GM21786 (cell line): ENCODE measurements at regions not wholly inside any gene's neighbourhood (a gene's known extent, or its start where the extent isn't known, plus 50 kb on each side); places are given as distances from the start of the nearest gene placed in this dataset.

Experiments
- ATAC-seq: cut with Tn5 transposase; IDR thresholded peaks from one replicate; pipeline ENCODE4 v1.9.1; 2021; ENCODE audit not compliant: unreplicated experiment

- no peak for ATAC-seq
These were observed 156.2 kb downstream of the MELK start for GRCh38 chr9:36728651-36729520.

- ATAC-seq = no peak
These were observed 157.2 kb downstream of the MELK start for GRCh38 chr9:36729906-36730305.

GRCh38 chr9:36730414-36730813, 157.7 kb downstream of the MELK start:
- no peak for ATAC-seq

- no peak for ATAC-seq
These were observed 158.6 kb downstream of the MELK start for GRCh38 chr9:36731068-36731956.

- no peak for ATAC-seq
These were observed 162.0 kb downstream of the MELK start for GRCh38 chr9:36734737-36735136.

GRCh38 chr9:36736648-36737047, 164.0 kb downstream of the MELK start:
- no peak for ATAC-seq

GRCh38 chr9:36738318-36738976, 165.8 kb downstream of the MELK start:
- no peak for ATAC-seq

- no peak for ATAC-seq
These were observed 166.8 kb downstream of the MELK start for GRCh38 chr9:36739373-36740116.

GRCh38 chr9:36742264-36742663, 169.6 kb downstream of the MELK start:
- no peak for ATAC-seq

- no peak for ATAC-seq
These were observed 172.0 kb downstream of the MELK start for GRCh38 chr9:36744678-36745077.

GRCh38 chr9:36745977-36746376, 173.3 kb downstream of the MELK start:
- ATAC-seq = no peak

GRCh38 chr9:36746415-36746814, 173.7 kb downstream of the MELK start:
- no peak for ATAC-seq

GRCh38 chr9:36748322-36748899, 175.7 kb downstream of the MELK start:
- no peak for ATAC-seq

GRCh38 chr9:36749461-36749860, 176.8 kb downstream of the MELK start:
- no peak for ATAC-seq

- no peak for ATAC-seq
These were observed 177.9 kb downstream of the MELK start for GRCh38 chr9:36750630-36751029.

- ATAC-seq = no peak
These were observed 182.3 kb downstream of the MELK start for GRCh38 chr9:36755019-36755418.

- no peak for ATAC-seq
These were observed 186.4 kb downstream of the MELK start for GRCh38 chr9:36759141-36759540.

GRCh38 chr9:36759976-36760375, 187.3 kb downstream of the MELK start:
- no peak for ATAC-seq

GRCh38 chr9:36760667-36761420, 188.1 kb downstream of the MELK start:
- ATAC-seq = no peak

- no peak for ATAC-seq
These were observed 190.3 kb downstream of the MELK start for GRCh38 chr9:36762958-36763357.
